ENCODE measurements at regions not wholly inside any gene's neighbourhood (a gene's known extent, or its start where the extent isn't known, plus 50 kb on each side); places are given as distances from the start of the nearest gene placed in this dataset.
"Not testable (repeated sequence)": the region's sequence is repeated elsewhere in the genome, so short reads cannot be mapped to it uniquely, and the experiment has no call there.

DNA sequence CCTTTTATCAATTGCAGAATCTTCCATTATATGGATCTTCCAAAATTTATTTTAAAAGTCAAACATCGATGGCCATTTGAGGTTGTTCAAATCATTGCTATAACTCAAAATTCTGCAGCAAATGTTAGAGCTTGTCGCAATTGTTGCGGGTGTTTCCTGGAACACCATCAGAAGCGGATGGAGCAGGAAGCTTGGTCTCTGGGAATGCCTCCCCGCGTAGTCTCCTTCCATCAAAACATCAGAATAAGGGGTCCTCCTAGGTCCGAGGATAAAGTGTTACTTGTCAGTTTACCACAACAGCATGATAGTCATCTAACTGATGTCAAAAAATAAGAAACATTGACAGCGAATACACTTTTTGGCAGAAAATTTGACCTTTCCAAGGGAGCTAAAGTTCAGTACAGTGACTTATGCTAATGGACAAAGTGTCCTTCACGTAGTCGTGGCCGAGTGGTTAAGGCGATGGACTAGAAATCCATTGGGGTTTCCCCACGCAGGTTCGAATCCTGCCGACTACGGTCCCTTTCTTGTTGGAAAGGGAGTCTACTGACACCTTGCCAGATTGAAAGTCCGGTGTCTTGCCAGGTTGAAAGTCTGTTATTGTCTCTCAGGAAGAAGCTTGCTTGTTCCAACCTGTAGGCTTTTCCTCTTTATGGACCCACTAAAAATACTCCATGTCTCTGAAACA lies 59.0 kb upstream of the ZNF184 start:
- no peak for DNase-seq

GRCh38 chr6:27529796-27530195 lies 56.9 kb upstream of the ZNF184 start:
- not testable (repeated sequence) for DNase-seq

GRCh38 chr6:27528714-27529113 lies 55.8 kb upstream of the ZNF184 start:
- no peak for DNase-seq
